Astrocyte (in vitro differentiated cells and primary cell): ENCODE measurements at regions not wholly inside any gene's neighbourhood (a gene's known extent, or its start where the extent isn't known, plus 50 kb on each side); places are given as distances from the start of the nearest gene placed in this dataset.

Source experiments
- EZH2 ChIP-seq: IDR thresholded peaks from 2 replicates; pipeline ENCODE4 v1.6.1; 2012; ENCODE audit warnings: mild to moderate bottlenecking, low read length, inconsistent platforms; ENCODE audit not compliant: insufficient read depth
- TF ChIP-seq, protein P1 (sequence below): IDR thresholded peaks from 2 replicates; pipeline ENCODE4 v1.5.1; 2011; ENCODE audit warnings: low read depth, mild to moderate bottlenecking, inconsistent platforms, low read length, moderate library complexity; ENCODE audit not compliant: insufficient read depth

DNA sequence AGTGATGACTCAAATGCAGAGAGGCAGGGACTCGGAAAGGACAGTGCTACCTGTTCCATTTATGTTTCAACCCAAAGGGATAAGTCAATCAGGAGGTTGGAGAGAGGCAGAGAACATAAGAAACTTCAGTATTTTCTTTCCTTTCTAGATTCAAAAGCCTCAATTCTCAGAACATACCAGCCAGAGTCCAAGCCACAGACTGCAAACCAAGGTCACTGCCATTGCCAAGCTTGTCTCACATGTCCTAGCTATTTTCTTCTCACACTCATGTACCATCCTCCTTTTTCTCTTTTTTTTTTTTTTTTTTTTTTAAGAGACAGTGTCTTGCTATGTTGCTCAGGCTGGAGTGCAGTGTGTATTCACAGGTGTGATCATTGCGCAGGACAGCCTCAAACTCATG lies 111.7 kb upstream of the AKIP1 start:
- TF ChIP-seq, protein P1, sequence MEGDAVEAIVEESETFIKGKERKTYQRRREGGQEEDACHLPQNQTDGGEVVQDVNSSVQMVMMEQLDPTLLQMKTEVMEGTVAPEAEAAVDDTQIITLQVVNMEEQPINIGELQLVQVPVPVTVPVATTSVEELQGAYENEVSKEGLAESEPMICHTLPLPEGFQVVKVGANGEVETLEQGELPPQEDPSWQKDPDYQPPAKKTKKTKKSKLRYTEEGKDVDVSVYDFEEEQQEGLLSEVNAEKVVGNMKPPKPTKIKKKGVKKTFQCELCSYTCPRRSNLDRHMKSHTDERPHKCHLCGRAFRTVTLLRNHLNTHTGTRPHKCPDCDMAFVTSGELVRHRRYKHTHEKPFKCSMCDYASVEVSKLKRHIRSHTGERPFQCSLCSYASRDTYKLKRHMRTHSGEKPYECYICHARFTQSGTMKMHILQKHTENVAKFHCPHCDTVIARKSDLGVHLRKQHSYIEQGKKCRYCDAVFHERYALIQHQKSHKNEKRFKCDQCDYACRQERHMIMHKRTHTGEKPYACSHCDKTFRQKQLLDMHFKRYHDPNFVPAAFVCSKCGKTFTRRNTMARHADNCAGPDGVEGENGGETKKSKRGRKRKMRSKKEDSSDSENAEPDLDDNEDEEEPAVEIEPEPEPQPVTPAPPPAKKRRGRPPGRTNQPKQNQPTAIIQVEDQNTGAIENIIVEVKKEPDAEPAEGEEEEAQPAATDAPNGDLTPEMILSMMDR = no peak
- no peak for TF ChIP-seq EZH2
